OCI-LY1 (cell line): ENCODE measurements at regions not wholly inside any gene's neighbourhood (a gene's known extent, or its start where the extent isn't known, plus 50 kb on each side); places are given as distances from the start of the nearest gene placed in this dataset.

Experiments used
- EZH2 ChIP-seq: fragments of 200-600 bp; sonication (generic), shearing (Covaris generic); IDR thresholded peaks from 2 replicates; pipeline ENCODE4 v1.8.0; 2017; ENCODE audit warnings: borderline replicate concordance, mixed run types, mild to moderate bottlenecking, antibody characterized with exemption, low read length, moderate library complexity, mixed read lengths
- TF ChIP-seq, protein P1 (sequence below): fragments of 200-600 bp; sonication (generic), shearing (Covaris generic); IDR thresholded peaks from 2 replicates; pipeline ENCODE4 v1.5.1; 2017; ENCODE audit warnings: mild to moderate bottlenecking, antibody characterized with exemption, low read length, moderate library complexity, mixed read lengths

DNA sequence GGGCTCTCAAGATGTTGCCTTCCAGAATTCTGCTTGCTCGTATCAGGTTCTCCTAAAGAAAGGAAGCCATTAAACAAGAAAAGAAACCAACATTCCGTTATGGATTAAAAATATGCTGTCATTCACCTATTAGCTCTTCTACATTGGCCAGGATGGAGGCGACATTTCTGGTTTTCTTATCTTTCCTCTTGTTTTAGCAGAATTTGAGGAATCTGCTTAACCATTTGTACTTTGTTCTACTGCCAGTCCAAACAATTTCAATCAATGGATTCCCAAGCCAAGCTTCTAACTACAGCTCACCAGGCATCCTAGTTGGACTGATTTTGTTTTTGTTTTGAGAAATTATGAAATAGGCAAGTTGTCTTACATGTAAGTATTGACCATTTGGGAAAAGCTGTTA lies 164.6 kb upstream of the TSC22D2 start:
- TF ChIP-seq, protein P1, sequence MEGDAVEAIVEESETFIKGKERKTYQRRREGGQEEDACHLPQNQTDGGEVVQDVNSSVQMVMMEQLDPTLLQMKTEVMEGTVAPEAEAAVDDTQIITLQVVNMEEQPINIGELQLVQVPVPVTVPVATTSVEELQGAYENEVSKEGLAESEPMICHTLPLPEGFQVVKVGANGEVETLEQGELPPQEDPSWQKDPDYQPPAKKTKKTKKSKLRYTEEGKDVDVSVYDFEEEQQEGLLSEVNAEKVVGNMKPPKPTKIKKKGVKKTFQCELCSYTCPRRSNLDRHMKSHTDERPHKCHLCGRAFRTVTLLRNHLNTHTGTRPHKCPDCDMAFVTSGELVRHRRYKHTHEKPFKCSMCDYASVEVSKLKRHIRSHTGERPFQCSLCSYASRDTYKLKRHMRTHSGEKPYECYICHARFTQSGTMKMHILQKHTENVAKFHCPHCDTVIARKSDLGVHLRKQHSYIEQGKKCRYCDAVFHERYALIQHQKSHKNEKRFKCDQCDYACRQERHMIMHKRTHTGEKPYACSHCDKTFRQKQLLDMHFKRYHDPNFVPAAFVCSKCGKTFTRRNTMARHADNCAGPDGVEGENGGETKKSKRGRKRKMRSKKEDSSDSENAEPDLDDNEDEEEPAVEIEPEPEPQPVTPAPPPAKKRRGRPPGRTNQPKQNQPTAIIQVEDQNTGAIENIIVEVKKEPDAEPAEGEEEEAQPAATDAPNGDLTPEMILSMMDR = no peak
- TF ChIP-seq EZH2 = no peak
